ENCODE measurements at regions not wholly inside any gene's neighbourhood (a gene's known extent, or its start where the extent isn't known, plus 50 kb on each side); places are given as distances from the start of the nearest gene placed in this dataset.

- DNase-seq = no peak
Measured at GRCh38 chr3:66753670-66754069, 244.4 kb upstream of the KBTBD8 start.

- no peak for DNase-seq
Measured at GRCh38 chr3:66754613-66755012, 243.5 kb upstream of the KBTBD8 start.

- DNase-seq = no peak
Measured at GRCh38 chr3:66755924-66756323, 242.2 kb upstream of the KBTBD8 start.

- no peak for DNase-seq
Measured at GRCh38 chr3:66756468-66757036, 241.6 kb upstream of the KBTBD8 start.

GRCh38 chr3:66761093-66761780, 236.9 kb upstream of the KBTBD8 start:
- no peak for DNase-seq

GRCh38 chr3:66762916-66763693, 235.0 kb upstream of the KBTBD8 start:
- no peak for DNase-seq

GRCh38 chr3:66778107-66778506, 220.0 kb upstream of the KBTBD8 start:
- no peak for DNase-seq

- peak; percentile 45 for DNase-seq
Measured at GRCh38 chr3:66778777-66779176, 219.3 kb upstream of the KBTBD8 start.

GRCh38 chr3:66785191-66785909, 212.8 kb upstream of the KBTBD8 start:
- no peak for DNase-seq

- DNase-seq = no peak
Measured at GRCh38 chr3:66789580-66790237, 208.4 kb upstream of the KBTBD8 start.

- no peak for DNase-seq
Measured at GRCh38 chr3:66792086-66792485, 206.0 kb upstream of the KBTBD8 start.

GRCh38 chr3:66795365-66795764, 202.7 kb upstream of the KBTBD8 start:
- no peak for DNase-seq

- DNase-seq = no peak
Measured at GRCh38 chr3:66796343-66796742, 201.8 kb upstream of the KBTBD8 start.

GRCh38 chr3:66797889-66798560, 200.1 kb upstream of the KBTBD8 start:
- no peak for DNase-seq

GRCh38 chr3:66800941-66801545, 197.1 kb upstream of the KBTBD8 start:
- no peak for DNase-seq

- DNase-seq = no peak
Measured at GRCh38 chr3:66803206-66803605, 194.9 kb upstream of the KBTBD8 start.

- peak; percentile 5 for DNase-seq
Measured at GRCh38 chr3:66803721-66804695, 194.1 kb upstream of the KBTBD8 start.

- DNase-seq = no peak
Measured at GRCh38 chr3:66808891-66809594, 189.1 kb upstream of the KBTBD8 start.

GRCh38 chr3:66809595-66809958, 188.5 kb upstream of the KBTBD8 start:
- DNase-seq = no peak

GRCh38 chr3:66812136-66812535, 186.0 kb upstream of the KBTBD8 start:
- DNase-seq = no peak

Data from activated CD4-positive, alpha-beta T cell treated with anti-CD3 and anti-CD28 coated beads, Interleukin-2, amount 50 U/mL, for 16 hours (primary cell).